Astrocyte (in vitro differentiated cells and primary cell): ENCODE measurements at regions not wholly inside any gene's neighbourhood (a gene's known extent, or its start where the extent isn't known, plus 50 kb on each side); places are given as distances from the start of the nearest gene placed in this dataset.
"Not testable (repeated sequence)": the region's sequence is repeated elsewhere in the genome, so short reads cannot be mapped to it uniquely, and the experiment has no call there.

Experiments used
- CTCF ChIP-seq: IDR thresholded peaks from 2 replicates; pipeline ENCODE4 v1.5.1; 2011; ENCODE audit warnings: low read depth, mild to moderate bottlenecking, inconsistent platforms, low read length, moderate library complexity; ENCODE audit not compliant: insufficient read depth
- EZH2 ChIP-seq: IDR thresholded peaks from 2 replicates; pipeline ENCODE4 v1.6.1; 2012; ENCODE audit warnings: mild to moderate bottlenecking, low read length, inconsistent platforms; ENCODE audit not compliant: insufficient read depth

- not testable (repeated sequence) for TF ChIP-seq CTCF, EZH2
These were observed 235.0 kb upstream of the NUPR2 start for GRCh38 chr7:56351181-56351580.
